DND-41 (cell line): ENCODE measurements at regions not wholly inside any gene's neighbourhood (a gene's known extent, or its start where the extent isn't known, plus 50 kb on each side); places are given as distances from the start of the nearest gene placed in this dataset.

ENCODE experiments used
- CTCF ChIP-seq: IDR thresholded peaks from 2 replicates; pipeline ENCODE4 v1.5.1; 2012; ENCODE audit warnings: borderline replicate concordance, low read length, moderate library complexity, mild to moderate bottlenecking; ENCODE audit not compliant: poor library complexity, severe bottlenecking; ENCODE audit errors: extremely low read depth
- EZH2 ChIP-seq: IDR thresholded peaks from 3 replicates; pipeline ENCODE4 v1.6.1; 2012; ENCODE audit warnings: borderline replicate concordance, low read depth, mild to moderate bottlenecking, moderate library complexity, low read length, inconsistent platforms; ENCODE audit not compliant: severe bottlenecking

GRCh38 chr11:88229303-88229702 is 54.1 kb upstream of the RAB38 start:
- no peak for TF ChIP-seq CTCF
- no peak for TF ChIP-seq EZH2
